ENCODE measurements at regions not wholly inside any gene's neighbourhood (a gene's known extent, or its start where the extent isn't known, plus 50 kb on each side); places are given as distances from the start of the nearest gene placed in this dataset.

DNA sequence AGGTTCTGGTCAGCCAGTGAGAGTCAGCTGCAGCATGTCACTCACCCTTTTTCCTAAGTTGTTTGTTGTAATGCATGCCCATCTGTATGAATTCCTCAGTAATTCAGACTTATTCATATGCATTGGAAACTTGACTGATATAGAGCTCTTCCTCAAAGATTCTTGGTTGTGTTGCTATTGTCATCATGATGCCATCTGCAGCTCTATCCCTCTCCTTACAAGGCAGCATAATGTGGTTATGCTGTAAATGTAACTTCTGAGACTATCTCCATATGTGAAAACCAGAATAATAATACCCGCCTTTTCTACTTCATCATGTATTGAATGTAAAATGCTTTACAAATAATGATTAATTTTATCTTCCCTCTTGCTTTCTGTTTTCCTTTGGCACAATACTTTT is 252.6 kb upstream of the MTPN start:
- no peak for DNase-seq

DNA sequence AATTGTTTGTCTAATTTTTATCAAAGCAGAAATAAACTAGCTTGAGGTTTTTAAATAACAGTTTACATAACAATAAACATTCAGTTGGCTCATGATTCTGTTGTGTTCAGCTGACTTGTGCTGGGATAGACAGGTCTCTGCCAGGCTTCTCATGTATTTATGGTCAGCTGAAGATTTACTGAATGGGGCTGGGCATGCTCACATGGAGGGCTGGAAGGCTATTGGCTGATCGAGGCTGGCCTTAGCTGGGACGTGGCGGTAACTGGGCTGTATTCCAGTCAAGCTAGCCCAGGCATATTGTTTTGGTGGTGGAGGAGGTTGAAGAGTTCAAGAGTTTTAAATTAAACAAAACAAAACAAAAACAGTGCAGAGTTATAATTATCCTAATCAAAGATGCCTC is 251.0 kb upstream of the MTPN start:
- DNase-seq: no peak

DNA sequence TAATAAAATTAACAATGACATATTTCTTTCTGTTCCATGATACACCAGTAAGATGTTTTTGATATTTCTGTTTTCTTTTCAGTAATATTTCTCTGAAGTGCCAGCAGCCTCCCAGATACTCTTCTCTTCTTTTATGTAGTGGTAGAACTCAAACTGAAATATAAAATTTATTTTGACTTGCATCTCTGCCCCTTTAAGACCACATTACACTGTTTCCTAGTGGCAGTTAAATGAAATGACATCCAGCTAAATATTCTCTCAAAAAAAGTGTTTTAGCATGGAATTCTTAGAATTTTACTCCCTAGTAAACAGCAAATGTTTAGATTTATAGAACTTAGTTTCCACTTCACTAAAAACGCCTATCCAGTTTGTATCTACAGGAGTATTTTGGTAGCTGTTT is 237.2 kb upstream of the MTPN start:
- DNase-seq: no peak

DNA sequence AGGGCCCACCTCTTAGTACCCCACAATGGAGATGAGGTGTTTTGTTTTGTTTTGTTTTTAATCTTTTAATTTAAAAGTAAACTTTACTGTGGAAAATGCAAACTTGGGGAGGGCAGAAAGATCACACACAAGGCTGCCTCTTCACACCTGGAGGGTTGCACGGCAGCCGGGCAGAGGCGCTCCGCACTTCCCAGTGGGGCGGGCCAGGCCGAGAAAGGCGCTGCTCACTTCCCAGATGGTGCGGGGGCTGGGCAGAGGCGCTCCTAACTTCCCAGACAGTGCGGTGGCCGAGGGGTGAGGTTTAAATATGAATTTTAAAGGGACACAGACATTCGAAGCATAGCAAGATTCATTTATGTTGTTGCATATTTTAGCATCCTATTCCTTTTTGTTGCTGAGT is 235.9 kb upstream of the MTPN start:
- no peak for DNase-seq

DNA sequence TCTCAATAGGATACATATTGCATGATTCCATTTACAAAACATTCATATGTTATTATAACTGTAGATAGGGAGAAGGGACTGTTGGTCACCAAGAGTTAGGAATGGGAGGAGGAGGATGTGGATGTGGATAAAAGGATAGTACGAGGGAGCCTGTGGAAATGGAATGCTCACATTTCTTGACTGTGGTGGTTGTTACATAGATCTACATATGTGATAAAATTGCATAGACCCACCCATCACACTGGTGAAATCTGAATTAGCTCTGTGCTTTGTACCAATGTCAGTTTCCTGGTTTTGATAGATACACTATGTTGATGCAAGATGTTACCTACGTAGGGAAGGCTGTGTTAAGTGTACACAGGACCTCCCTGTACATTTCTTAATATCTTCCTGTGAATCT is 233.5 kb upstream of the MTPN start:
- no peak for DNase-seq

DNA sequence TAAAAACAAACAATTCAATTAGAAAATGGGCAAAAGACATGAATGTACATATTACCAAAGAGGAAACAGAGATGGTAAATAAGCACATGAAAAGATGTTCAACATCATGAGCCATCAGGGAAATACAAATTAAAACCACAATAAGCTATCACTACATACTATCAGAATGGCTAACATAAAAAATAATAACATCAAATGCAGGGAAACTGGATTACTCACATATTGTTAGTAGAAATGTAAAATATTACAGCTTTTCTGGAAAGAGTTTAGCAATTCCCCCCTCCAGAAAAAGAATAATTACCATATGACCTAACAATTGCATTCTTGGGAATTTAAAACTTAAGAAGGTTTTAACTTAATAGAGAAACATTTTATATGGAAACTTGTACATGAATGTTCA is 232.9 kb upstream of the MTPN start:
- no peak for DNase-seq

DNA sequence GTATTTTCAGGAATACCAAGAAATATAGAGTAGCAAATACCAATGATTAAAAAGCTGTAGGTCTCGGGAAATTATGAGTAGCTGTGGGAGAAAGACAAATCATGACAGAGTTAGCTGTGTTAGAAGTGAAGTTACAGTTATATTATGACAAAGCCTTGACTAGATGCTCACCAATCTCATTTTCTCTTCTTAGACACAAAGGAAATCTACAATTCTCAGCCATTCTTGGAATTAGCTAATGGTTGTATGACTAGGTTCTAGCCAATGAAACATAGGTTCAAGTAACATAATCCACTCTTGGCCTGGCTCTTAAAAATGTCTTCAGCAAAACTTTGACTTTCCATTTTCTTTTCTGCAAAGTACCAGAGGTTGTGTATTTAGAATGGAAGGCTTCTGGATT is 228.8 kb upstream of the MTPN start:
- DNase-seq: no peak

DNA sequence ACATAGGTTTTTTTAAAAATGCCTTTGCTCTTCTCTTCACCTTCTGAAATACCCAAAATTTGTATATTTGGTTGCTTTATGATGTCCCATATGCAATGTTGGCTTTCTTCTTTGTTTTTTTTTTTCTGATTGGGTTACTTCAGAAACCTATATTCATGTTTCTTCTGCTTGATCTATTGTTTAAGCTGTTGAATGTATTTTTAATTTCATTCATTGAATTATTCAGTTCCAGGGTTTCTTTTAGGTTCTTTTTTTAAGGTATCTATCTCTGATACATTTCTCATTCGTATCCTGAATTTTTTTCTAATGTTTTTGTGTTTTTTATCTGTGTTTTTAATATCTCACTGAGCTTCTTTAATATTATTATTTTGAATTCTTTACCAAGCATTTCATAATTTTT is 221.0 kb upstream of the MTPN start:
- no peak for DNase-seq

DNA sequence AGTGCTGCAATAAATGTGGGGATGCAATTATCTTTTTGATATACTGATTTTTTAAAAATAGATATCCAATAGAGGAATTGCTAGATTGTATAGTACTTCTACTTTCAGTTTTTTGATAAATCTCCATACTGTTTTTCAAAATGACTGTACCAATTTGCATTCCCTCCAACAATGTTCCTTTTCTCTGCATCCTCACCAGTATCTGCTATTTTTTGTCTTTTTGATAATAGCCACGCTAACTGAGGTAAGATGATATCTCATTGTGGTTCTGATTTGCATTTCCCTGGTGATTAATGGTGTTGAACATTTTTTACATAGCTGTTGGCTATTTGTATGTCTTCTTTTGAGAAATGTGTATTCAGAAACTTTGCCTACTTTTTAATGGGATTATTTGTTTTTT is 217.7 kb upstream of the MTPN start:
- no peak for DNase-seq

DNA sequence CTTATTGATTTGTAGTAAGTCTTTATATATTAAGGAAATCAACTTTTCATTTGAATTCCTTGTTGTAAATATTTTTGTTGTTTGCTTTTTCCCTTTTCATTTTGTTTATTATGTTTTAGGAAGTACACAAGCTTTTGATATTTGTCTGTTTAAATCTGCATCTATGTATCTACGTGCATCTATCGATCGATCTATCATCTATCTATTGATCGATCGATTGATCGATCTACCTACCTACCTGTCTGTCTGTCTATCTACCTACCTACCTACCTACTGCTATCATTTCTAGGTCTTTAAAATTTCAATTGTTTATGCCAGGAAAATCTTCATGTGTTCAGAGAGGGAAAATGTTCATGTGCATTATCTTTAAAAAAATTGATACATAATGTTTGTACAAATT is 216.8 kb upstream of the MTPN start:
- no peak for DNase-seq

DNA sequence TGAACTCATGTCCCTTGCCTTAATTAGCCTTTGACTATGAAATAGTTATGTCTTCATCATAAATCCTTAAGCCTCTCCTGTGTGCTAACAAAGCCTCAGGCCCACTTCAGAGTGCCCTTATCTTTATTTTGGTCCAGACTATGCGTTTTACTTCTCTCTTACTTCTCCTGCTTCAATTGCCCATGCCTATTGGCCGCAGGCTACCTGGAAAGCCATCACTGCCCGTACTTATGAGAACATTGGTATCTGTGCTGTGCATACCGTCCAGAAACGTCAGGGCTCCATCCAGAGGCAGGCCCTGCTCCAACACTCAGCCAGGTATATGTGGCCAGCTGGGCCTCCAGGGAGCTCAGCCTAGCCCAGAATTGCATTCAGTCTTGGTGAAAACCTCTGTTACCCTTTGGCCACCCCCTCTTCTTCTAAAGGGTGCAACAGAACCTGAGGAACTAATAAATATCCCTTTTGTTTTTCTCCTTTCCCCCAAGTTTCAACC is 212.4 kb upstream of the MTPN start:
- DNase-seq: no peak

DNA sequence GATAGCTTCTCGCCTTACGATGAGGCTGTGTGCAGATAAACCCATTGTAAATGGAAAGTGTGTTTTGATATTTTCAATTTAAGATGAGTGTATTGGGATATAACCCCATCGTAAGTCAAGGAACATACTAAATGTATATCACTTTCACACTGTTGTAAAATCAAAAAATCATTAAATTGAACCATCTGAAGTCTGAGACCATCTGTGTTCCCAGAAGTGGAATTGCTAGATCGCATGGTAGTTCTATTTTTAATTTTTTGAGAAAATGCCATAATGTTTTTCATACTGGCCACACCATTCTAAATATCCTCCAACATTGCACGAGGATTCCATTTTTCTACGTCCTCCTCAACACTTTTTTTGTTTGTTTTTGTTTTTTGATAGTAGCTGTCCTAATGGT is 209.1 kb upstream of the MTPN start:
- no peak for DNase-seq

DNA sequence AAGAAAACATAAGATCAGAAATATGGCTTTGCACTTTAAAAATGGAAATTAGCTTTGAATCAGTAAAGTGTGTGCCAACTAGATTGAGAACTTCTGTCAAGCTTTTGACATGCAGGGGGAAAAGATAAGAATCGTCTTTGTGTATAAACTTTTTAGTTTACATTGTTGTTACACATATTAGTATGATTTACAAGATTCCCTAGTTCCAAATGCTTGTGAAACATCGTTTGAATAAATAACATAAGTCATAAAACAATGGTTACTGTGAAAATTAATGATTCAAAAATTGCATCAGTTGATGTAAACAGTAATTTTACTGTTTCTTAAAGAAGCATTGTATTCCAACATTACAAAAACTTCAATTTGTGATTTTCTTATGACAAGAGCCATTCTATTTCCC is 207.6 kb upstream of the MTPN start:
- DNase-seq: no peak

DNA sequence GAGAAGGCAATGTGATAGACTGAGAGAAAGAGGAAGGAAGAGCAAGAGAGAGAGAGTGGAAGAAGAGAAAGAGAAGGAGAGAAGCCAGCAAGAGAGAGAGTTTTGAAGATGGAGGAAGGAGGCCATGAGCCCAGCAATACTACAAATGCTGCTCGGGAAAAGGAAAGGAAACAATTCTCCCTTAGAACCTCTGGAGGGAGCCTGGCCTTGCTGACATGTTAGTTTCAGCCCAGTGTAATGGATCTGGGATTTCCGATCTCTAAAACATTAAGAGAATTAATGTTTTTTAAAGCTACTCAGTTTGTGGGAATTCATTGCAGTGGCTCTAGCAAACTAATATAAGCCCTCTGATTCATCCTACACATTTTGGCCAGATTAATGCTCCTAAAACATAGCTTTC is 206.8 kb upstream of the MTPN start:
- no peak for DNase-seq

DNA sequence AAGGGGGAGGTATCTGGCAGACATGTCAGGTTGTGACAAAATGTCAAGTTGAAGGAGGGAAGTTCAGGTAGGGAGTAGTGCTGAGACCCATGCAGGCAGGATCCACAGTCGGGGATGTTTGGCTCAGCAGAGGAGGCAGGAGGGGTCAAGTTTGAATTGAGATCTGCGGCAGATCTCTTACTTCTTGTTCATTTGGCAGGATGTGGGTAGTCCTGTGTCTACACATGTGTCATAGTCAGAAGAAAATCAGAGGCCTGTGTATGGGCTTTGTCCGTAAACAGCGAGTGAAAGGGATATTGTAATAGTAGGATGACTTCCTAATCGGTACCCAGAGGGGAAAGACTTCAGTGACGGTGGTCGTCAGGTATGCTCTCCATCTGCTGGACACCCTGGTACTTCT is 203.8 kb upstream of the MTPN start:
- DNase-seq: no peak

DNA sequence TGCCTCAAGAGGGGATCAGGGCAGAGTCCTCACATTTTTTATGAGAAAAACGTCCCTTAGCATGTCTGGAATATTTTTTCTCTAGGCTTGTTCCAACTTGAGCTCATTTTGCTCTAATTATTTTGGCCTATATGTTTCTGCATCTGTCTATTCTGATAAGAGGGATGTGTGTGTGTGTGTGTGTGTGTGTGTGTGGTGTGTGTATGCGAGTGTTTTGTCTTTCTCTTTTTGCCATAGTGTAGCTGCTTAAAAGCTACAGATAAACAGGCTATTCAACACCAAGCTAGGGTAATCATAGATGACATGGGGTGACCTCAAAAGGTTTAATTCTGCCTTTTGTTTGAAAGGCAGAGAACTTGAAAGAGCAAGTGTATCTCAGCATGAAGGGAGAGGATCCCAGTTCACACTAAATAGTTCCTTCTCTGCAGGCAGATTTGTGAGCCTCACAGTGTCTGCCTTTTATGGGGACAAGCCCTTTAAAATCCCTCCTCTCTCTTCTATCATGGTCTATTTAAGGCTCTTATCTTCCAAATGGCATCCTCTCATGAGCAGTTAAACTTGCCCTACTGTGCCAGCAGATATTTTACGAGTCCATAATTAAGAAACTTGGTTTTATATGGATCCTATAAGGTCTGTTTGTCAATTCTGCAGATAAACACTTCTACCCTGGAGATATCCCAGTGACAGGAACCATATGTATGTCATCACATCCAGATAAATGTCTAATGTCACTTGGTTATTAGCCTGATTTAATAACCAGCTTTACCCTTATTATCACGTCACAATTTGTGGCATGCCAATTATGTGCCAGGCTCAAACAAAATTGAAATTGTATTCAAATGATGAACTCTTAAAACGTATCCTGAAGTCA is 202.9 kb upstream of the MTPN start:
- no peak for DNase-seq

DNA sequence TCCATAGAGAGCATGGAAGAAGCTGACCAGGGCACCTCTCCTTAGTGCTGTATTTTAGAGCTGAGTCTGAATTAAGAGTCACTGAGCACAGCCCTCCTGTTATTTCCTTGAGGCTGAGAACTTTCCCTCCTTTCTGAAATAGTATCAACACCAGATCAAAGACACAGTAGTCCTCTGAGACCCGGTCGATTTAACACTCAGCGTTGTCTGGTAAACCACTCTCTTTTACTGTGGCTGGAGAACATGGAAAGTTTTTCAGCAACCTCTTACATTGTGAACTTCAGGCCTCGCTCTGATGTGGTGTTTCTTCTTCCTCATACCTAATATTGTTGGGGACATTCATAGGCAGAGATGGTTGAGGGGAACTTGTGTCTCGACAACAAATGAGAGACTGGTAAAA is 202.0 kb upstream of the MTPN start:
- no peak for DNase-seq

DNA sequence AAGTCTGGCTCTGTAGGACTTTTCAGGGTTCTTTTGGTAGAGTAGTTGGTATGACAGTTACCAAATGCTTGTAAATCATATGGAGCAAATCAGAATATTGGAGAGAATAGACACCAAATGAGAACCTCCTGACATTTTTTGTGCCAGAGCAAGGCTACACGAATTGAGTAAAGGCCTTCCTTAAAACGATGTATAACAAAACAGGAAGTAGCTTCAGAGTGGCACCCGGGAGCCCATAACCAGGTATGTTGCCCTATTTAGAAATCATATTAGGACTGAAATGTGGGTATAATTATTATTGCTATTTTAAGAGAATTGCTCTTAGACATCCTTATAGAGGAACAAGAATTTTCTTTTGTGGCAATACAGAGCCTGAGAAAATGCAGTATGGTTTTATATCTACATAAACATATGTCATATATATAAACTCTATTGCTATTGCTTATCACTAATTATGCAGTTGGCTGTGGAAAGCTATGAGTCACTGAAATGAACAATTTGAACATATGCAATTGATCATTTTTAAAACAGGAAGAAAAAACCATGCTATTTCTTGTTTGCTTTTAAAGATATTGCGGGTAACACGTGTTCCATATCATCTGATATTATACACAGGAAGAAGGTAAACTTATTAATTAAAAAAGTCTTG is 197.4 kb upstream of the MTPN start:
- no peak for DNase-seq

DNA sequence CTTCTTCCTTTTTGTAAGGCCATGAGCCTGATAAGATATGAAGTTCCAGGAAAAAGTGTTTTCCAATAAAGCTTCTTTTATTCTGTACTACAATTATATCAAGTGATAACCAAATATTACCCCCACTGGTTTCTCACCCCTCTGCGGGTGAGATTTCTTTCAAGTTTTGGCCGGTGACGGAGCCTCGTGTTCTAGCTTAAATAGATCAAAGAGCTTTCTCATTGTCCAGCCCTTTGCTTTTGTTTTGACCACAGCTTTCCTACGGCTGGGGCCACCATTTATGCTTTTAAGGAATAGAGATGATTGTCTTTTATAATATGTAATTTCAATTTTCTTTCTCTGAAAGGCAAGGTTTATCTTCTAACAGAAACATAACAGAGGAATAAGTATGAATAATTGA is 196.7 kb upstream of the MTPN start:
- no peak for DNase-seq

DNA sequence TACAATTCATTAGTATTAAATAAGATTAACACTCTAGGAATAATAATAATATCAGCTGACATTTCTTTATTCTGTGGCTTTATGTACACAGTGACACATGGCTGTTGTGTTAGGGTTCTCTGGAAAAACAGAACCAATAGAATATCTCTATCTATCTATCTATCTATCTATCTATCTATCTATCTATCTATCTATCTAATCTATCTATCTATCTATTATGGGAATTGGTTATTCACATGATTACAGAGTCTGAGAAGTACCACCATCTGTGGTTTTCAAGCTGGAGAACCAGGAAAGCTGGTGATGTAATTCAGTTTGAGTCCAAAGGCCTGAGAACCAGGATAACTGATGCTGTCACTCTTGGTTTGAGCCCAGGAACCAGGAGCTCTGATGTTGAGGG is 194.1 kb upstream of the MTPN start:
- DNase-seq: no peak

DNA sequence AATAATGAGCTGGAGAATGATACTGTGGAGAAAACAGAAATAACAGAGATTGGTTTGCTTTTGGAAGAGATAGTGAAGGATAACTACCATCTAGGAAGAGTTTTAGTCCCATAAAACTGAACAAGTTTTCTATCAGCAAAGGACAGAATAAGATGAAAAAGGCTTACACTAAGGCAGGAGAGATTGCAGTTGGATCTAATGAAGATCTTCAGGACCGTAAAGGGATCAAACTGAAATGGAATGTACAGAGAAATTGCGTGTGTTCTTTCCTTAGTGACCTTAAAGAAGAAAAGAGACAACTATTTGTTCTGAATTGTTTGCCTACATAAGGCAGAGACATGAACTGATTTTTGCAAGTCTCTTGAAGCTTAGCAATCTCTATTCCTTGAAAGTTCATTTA is 191.7 kb upstream of the MTPN start:
- DNase-seq: no peak

DNA sequence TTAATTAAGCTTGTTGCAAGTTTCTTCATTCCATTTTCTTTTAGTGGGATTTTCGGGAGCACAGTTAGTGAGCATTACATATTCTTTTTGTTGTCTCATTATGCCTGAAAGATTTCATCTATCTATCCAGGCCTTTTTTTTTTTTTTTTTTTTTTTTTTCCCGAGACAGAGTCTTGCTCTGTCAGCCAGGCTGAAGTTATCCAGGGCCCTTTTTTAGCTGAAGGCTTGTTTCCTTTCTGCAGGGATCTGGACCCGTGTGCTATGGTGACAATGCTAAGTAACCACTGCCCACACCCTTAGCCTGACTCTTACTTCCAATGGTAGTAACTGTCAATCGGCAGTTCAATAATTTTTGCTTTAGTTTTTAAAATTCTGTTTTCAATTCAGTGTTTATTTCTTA is 190.8 kb upstream of the MTPN start:
- no peak for DNase-seq

DNA sequence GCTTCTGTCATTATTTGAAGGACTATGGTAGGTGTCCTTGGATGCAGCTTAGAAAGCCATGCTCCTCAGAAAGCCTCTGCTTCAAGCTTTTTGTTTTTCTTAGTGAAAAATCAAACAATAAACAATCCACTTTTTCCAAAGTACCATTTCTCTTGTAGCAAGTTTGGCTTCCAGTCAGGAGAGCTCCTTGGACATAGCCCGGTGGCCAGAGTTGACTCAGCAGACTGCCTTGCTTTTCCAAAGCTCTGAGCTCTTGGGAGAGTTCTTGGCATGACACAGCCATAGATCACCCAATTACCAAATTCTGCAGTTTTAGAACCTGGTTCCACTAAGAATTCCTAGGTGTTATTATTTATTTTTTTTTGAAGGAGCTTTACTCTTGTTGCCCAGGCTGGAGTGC is 189.4 kb upstream of the MTPN start:
- no peak for DNase-seq

DNA sequence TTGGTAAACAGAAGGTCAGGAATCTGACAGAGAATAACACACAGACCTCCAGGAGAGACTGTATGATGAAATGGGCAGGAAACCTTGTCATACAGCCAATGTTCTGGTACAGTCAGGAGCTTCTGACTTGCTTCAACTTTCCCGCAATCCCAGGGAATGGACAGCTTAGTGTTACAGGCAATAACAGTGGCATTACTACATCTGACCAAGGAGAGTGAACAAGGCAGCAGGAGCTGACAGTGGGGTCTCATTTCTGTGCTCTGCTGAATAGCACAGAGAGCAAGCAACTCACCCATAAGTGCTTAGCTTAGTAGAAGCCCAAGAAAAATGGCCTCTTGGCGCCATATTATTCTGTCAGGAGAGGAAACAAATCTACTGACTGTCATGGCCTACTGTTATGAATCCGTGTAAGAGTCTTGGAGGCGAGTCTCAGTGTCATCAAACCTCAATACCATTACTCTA is 186.2 kb upstream of the MTPN start:
- no peak for DNase-seq

DNA sequence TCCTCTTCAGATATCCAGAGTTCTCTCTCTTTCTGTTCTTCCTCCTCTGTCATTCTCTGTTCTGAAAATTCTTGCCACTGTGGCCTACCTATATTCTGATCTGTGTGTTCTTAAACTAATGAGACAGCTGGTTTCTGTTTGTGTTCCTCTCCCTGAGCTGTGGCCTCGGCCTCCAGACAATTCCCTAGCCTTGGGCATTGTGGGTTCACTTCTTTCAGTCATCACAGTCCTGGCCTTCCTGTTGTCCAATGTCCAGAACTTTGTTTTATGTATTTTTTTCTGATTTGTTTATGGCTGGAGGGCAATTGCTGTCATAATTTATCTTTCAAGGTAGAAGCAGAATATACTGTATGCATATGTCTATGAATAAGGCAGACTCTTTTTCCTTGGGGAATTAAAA is 173.2 kb upstream of the MTPN start:
- DNase-seq: no peak

All from activated naive CD4-positive, alpha-beta T cell (primary cell).